HG02759 (cell line): ENCODE measurements at regions not wholly inside any gene's neighbourhood (a gene's known extent, or its start where the extent isn't known, plus 50 kb on each side); places are given as distances from the start of the nearest gene placed in this dataset.
"Not testable (repeated sequence)": the region's sequence is repeated elsewhere in the genome, so short reads cannot be mapped to it uniquely, and the experiment has no call there.

Source experiments
- ATAC-seq: cut with Tn5 transposase; IDR thresholded peaks from one replicate; pipeline ENCODE4 v1.9.1; 2021; ENCODE audit warnings: mild to moderate bottlenecking, moderate library complexity; ENCODE audit not compliant: unreplicated experiment

- no peak for ATAC-seq
Measured at GRCh38 chr19:14328406-14328805, 52.8 kb upstream of the ADGRE5 start.

GRCh38 chr19:14327061-14327460 is 54.2 kb upstream of the ADGRE5 start:
- ATAC-seq, result not testable (repeated sequence)

GRCh38 chr19:14325863-14326262 is 55.4 kb upstream of the ADGRE5 start:
- no peak for ATAC-seq

GRCh38 chr19:14325134-14325533 is 56.1 kb upstream of the ADGRE5 start:
- ATAC-seq, result no peak

- ATAC-seq, result no peak
Measured at GRCh38 chr19:14322889-14323463, 58.3 kb upstream of the ADGRE5 start.

- ATAC-seq, result no peak
Measured at GRCh38 chr19:14320253-14320652, 61.0 kb upstream of the ADGRE5 start.

GRCh38 chr19:14319720-14320119 is 61.5 kb upstream of the ADGRE5 start:
- not testable (repeated sequence) for ATAC-seq

- ATAC-seq, result no peak
Measured at GRCh38 chr19:14318873-14319272, 62.4 kb upstream of the ADGRE5 start.

- ATAC-seq, result no peak
Measured at GRCh38 chr19:14317157-14317556, 64.1 kb upstream of the ADGRE5 start.

GRCh38 chr19:14315433-14315832 is 65.8 kb upstream of the ADGRE5 start:
- ATAC-seq, result no peak

- ATAC-seq, result no peak
Measured at GRCh38 chr19:14310055-14310454, 71.2 kb upstream of the ADGRE5 start.

GRCh38 chr19:14305706-14306105 is 75.5 kb upstream of the ADGRE5 start:
- no peak for ATAC-seq

GRCh38 chr19:14301150-14301549 is 80.1 kb upstream of the ADGRE5 start:
- no peak for ATAC-seq

GRCh38 chr19:14300303-14300702 is 80.9 kb upstream of the ADGRE5 start:
- no peak for ATAC-seq

GRCh38 chr19:14299224-14299827 is 81.9 kb upstream of the ADGRE5 start:
- not testable (repeated sequence) for ATAC-seq

GRCh38 chr19:14297883-14298576 is 83.2 kb upstream of the ADGRE5 start:
- ATAC-seq, result not testable (repeated sequence)

GRCh38 chr19:14294974-14295373 is 86.3 kb upstream of the ADGRE5 start:
- ATAC-seq, result not testable (repeated sequence)

GRCh38 chr19:14293816-14294170 is 87.5 kb upstream of the ADGRE5 start:
- ATAC-seq, result not testable (repeated sequence)

GRCh38 chr19:14293101-14293815 is 87.3 kb upstream of the ADGRL1 start:
- not testable (repeated sequence) for ATAC-seq

- ATAC-seq, result not testable (repeated sequence)
Measured at GRCh38 chr19:14289810-14290209, 83.8 kb upstream of the ADGRL1 start.

GRCh38 chr19:14287837-14288236 is 81.9 kb upstream of the ADGRL1 start:
- not testable (repeated sequence) for ATAC-seq

- ATAC-seq, result not testable (repeated sequence)
Measured at GRCh38 chr19:14286594-14286993, 80.6 kb upstream of the ADGRL1 start.
